Activated naive CD4-positive, alpha-beta T cell treated with Interleukin-2 at 50 U/mL for 16 hours (primary cell): ENCODE measurements at regions not wholly inside any gene's neighbourhood (a gene's known extent, or its start where the extent isn't known, plus 50 kb on each side); places are given as distances from the start of the nearest gene placed in this dataset.
"Not testable (repeated sequence)": the region's sequence is repeated elsewhere in the genome, so short reads cannot be mapped to it uniquely, and the experiment has no call there.

Experiments
- DNase-seq: peaks from one replicate; pipeline ENCODE4 v3.0.0-alpha.2; 2020

- DNase-seq = no peak
Measured at GRCh38 chr9:34907044-34907443, 51.0 kb upstream of the PHF24 start.

GRCh38 chr9:34899535-34900158, 58.4 kb upstream of the PHF24 start:
- peak; percentile 83 for DNase-seq

GRCh38 chr9:34898846-34899245, 59.2 kb upstream of the PHF24 start:
- no peak for DNase-seq

- DNase-seq = no peak
Measured at GRCh38 chr9:34896112-34896511, 62.0 kb upstream of the PHF24 start.

GRCh38 chr9:34892886-34893285, 65.2 kb upstream of the PHF24 start:
- no peak for DNase-seq

GRCh38 chr9:34891386-34891785, 66.7 kb upstream of the PHF24 start:
- DNase-seq = no peak

GRCh38 chr9:34887841-34888240, 70.2 kb upstream of the PHF24 start:
- DNase-seq = no peak

- peak; percentile 26 for DNase-seq
Measured at GRCh38 chr9:34884747-34885189, 73.3 kb upstream of the PHF24 start.

- no peak for DNase-seq
Measured at GRCh38 chr9:34876096-34876495, 82.0 kb upstream of the PHF24 start.

GRCh38 chr9:34869390-34869789, 88.7 kb upstream of the PHF24 start:
- no peak for DNase-seq

- DNase-seq = no peak
Measured at GRCh38 chr9:34866614-34867013, 91.5 kb upstream of the PHF24 start.

GRCh38 chr9:34863426-34863825, 94.7 kb upstream of the PHF24 start:
- DNase-seq = no peak

- DNase-seq = no peak
Measured at GRCh38 chr9:34862836-34863235, 95.2 kb upstream of the PHF24 start.

- DNase-seq = no peak
Measured at GRCh38 chr9:34862043-34862442, 96.0 kb upstream of the PHF24 start.

- DNase-seq = not testable (repeated sequence)
Measured at GRCh38 chr9:34855016-34855415, 103.1 kb upstream of the PHF24 start.

- no peak for DNase-seq
Measured at GRCh38 chr9:34830068-34830467, 120.1 kb upstream of the CCL21 start.

GRCh38 chr9:34826999-34827538, 117.1 kb upstream of the CCL21 start:
- DNase-seq = no peak

GRCh38 chr9:34825775-34826174, 115.8 kb upstream of the CCL21 start:
- no peak for DNase-seq

GRCh38 chr9:34823778-34824177, 113.8 kb upstream of the CCL21 start:
- DNase-seq = no peak

GRCh38 chr9:34810187-34810524, 100.2 kb upstream of the CCL21 start:
- no peak for DNase-seq

- DNase-seq = no peak
Measured at GRCh38 chr9:34809504-34810186, 99.7 kb upstream of the CCL21 start.

GRCh38 chr9:34802916-34803315, 93.0 kb upstream of the CCL21 start:
- no peak for DNase-seq

GRCh38 chr9:34797367-34797766, 87.4 kb upstream of the CCL21 start:
- no peak for DNase-seq

- DNase-seq = no peak
Measured at GRCh38 chr9:34796924-34797323, 87.0 kb upstream of the CCL21 start.

GRCh38 chr9:34793428-34793827, 83.5 kb upstream of the CCL21 start:
- DNase-seq = no peak
